GM12878 (cell line): ENCODE measurements at regions not wholly inside any gene's neighbourhood (a gene's known extent, or its start where the extent isn't known, plus 50 kb on each side); places are given as distances from the start of the nearest gene placed in this dataset.
"Not testable (repeated sequence)": the region's sequence is repeated elsewhere in the genome, so short reads cannot be mapped to it uniquely, and the experiment has no call there.

Experiments
- ATAC-seq: fragments of 200-7000 bp; cut with Tn5 transposase; 3 replicates; pipeline ENCODE4 v1.9.1; 2020; ENCODE audit warnings: mild to moderate bottlenecking, moderate library complexity
- BruUV-seq: library from RNA; stranded (reverse); fragments of 400-500 nt; replicated peaks from 2 replicates; lab custom pipeline; 2021; lab: Mats Ljungman, UMichigan
- CTCF ChIA-PET: fragments of 300-600 bp; sonication (Branson Sonifier 250); formaldehyde crosslinking; extraction: SDS; loops from one replicate; lab custom pipeline; 2021; ENCODE audit warnings: inconsistent platforms; lab: Yijun Ruan, JAX
- POLR2A ChIA-PET: fragments of 350-600 bp; formaldehyde crosslinking; extraction: SDS; loops from one replicate; lab custom pipeline; 2021; ENCODE audit warnings: inconsistent platforms; lab: Charles Lee
- RAD21 ChIA-PET: fragments of 300-600 bp; sonication (Branson Sonifier 250); formaldehyde crosslinking; loops from one replicate; lab custom pipeline; 2023; ENCODE audit warnings: antibody characterized with exemption; ENCODE audit not compliant: unreplicated experiment; lab: Charles Lee
- SMC1A ChIA-PET: fragments of 300-600 bp; sonication (Branson Sonifier 250); formaldehyde crosslinking; loops from one replicate; lab custom pipeline; 2023; ENCODE audit not compliant: unreplicated experiment, uncharacterized antibody; lab: Charles Lee
- DNase-seq: peaks from one replicate; pipeline ENCODE4 v3.0.0-alpha.2; 2011; ENCODE audit warnings: low read depth, low spot score
- FAIRE-seq: peaks from 3 replicates; lab custom pipeline; 2011; peaks lifted over from hg19 to GRCh38; lab: Jason Lieb, UNC
- H2AFZ ChIP-seq: 2 replicates; pipeline ENCODE4 v1.6.0; 2011; ENCODE audit warnings: low read depth, low read length, control low read depth; ENCODE audit not compliant: control insufficient read depth
- H3K27ac ChIP-seq: 2 replicates; pipeline ENCODE4 v1.5.1; 2011; ENCODE audit warnings: control low read depth; ENCODE audit not compliant: control insufficient read depth, insufficient read depth
- H3K27me3 ChIP-seq, 2 experiments: replicated peaks in 1 of 2; 2 replicates each; pipeline versions ENCODE4 v1.6.0 to v1.6.1; 2011; ENCODE audit warnings: low read length in 1 of 2; ENCODE audit not compliant: control insufficient read depth in 2 of 2, insufficient read depth in 2 of 2
- H3K36me3 ChIP-seq, 2 experiments: 2 replicates each; pipeline ENCODE4 v1.5.1; 2011; ENCODE audit warnings: low read length in 1 of 2; ENCODE audit not compliant: control insufficient read depth in 2 of 2, insufficient read depth in 2 of 2
- H3K4me1 ChIP-seq: 2 replicates; pipeline ENCODE4 v1.6.1; 2011; ENCODE audit warnings: mild to moderate bottlenecking, low read length, moderate library complexity, mixed read lengths; ENCODE audit not compliant: control insufficient read depth, insufficient read depth
- H3K4me2 ChIP-seq: 2 replicates; pipeline ENCODE4 v1.6.0; 2011; ENCODE audit warnings: control low read depth; ENCODE audit not compliant: control insufficient read depth, insufficient read depth
- H3K4me3 ChIP-seq: fragments of 200-600 bp; sonication (generic); 2 replicates; pipeline ENCODE4 v1.5.1; 2016
- H3K79me2 ChIP-seq: 2 replicates; pipeline ENCODE4 v1.6.0; 2011; ENCODE audit warnings: low read length; ENCODE audit not compliant: control insufficient read depth, insufficient read depth
- H3K9ac ChIP-seq: 2 replicates; pipeline ENCODE4 v1.8.0; 2011; ENCODE audit warnings: low read length, control low read depth, mixed read lengths; ENCODE audit not compliant: control insufficient read depth, insufficient read depth
- H3K9me3 ChIP-seq: replicated peaks from 3 replicates; pipeline ENCODE4 v1.5.1; 2011; ENCODE audit warnings: mild to moderate bottlenecking, low read length; ENCODE audit not compliant: control insufficient read depth, insufficient read depth
- H4K20me1 ChIP-seq: 2 replicates; pipeline ENCODE4 v1.6.0; 2011; ENCODE audit not compliant: control insufficient read depth, insufficient read depth
- WGBS: methylation state at CpG from one replicate; pipeline ENCODE4 v1.1.6; 2016; ENCODE audit warnings: low lambda C conversion rate; ENCODE audit not compliant: insufficient replicate concordance, insufficient coverage; ENCODE audit errors: missing lambda C conversion rate; 5-methylcytosine and 5-hydroxymethylcytosine counted together
- in situ Hi-C: fragments of 300-500 bp; cut with MboI; formaldehyde crosslinking; loops from 9 replicates; pipeline ENCODE4 v1.14.3; 2018; ENCODE audit warnings: mixed read lengths
- intact Hi-C: fragments of 100-400 bp; cut with micrococcal nuclease; formaldehyde crosslinking; loops from one replicate; pipeline ENCODE4 v1.14.2; 2022; ENCODE audit not compliant: unreplicated experiment

DNA sequence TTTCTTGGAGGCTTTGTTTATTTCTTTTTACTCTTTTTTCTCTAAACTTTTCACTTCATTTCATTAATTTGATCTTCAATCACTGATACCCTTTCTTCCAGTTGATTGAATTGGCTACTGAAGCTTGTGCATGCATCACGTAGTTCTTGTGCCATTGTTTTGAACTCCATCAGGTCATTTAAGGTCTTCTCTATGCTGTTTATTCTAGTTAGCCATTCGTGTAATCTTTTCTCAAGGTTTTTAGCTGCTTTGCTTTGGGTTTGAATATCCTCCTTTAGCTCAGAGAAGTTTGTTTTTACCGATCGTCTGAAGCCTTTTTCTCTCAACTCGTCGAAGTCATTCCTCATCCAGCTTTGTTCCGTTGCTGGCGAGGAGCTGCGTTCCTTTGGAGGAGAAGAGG, 189.9 kb downstream of the TTC6 start:
- H3K27ac ChIP-seq, H3K4me3 ChIP-seq, H3K9me3 ChIP-seq, intact Hi-C loops, H3K4me1 ChIP-seq, H3K9ac ChIP-seq, in situ Hi-C loops, RAD21 ChIA-PET, H3K27me3 ChIP-seq, H3K4me2 ChIP-seq, FAIRE-seq, SMC1A ChIA-PET, H2AFZ ChIP-seq, ATAC-seq, H3K79me2 ChIP-seq, CTCF ChIA-PET, H4K20me1 ChIP-seq, H3K36me3 ChIP-seq, DNase-seq, BruUV-seq, POLR2A ChIA-PET: not testable (repeated sequence)
- WGBS = 50% methylated on average over 9 of the region's 9 CpGs

GRCh38 chr14:37786114-37786625, 190.7 kb downstream of the TTC6 start:
- CTCF ChIA-PET, RAD21 ChIA-PET, H3K4me2 ChIP-seq, H3K4me1 ChIP-seq, POLR2A ChIA-PET, H3K36me3 ChIP-seq, intact Hi-C loops, BruUV-seq, H3K79me2 ChIP-seq, H3K4me3 ChIP-seq, H3K27me3 ChIP-seq, SMC1A ChIA-PET, in situ Hi-C loops, FAIRE-seq, DNase-seq, ATAC-seq, H4K20me1 ChIP-seq, H2AFZ ChIP-seq, H3K27ac ChIP-seq, H3K9ac ChIP-seq, H3K9me3 ChIP-seq: not testable (repeated sequence)
- 32% methylated on average over 14 of the region's 14 CpGs for whole genome bisulfite sequencing
